Astrocyte (in vitro differentiated cells and primary cell): ENCODE measurements at regions not wholly inside any gene's neighbourhood (a gene's known extent, or its start where the extent isn't known, plus 50 kb on each side); places are given as distances from the start of the nearest gene placed in this dataset.

Experiments
- EZH2 ChIP-seq: IDR thresholded peaks from 2 replicates; pipeline ENCODE4 v1.6.1; 2012; ENCODE audit warnings: mild to moderate bottlenecking, low read length, inconsistent platforms; ENCODE audit not compliant: insufficient read depth
- TF ChIP-seq, protein P1 (sequence below): IDR thresholded peaks from 2 replicates; pipeline ENCODE4 v1.5.1; 2011; ENCODE audit warnings: low read depth, mild to moderate bottlenecking, inconsistent platforms, low read length, moderate library complexity; ENCODE audit not compliant: insufficient read depth

DNA sequence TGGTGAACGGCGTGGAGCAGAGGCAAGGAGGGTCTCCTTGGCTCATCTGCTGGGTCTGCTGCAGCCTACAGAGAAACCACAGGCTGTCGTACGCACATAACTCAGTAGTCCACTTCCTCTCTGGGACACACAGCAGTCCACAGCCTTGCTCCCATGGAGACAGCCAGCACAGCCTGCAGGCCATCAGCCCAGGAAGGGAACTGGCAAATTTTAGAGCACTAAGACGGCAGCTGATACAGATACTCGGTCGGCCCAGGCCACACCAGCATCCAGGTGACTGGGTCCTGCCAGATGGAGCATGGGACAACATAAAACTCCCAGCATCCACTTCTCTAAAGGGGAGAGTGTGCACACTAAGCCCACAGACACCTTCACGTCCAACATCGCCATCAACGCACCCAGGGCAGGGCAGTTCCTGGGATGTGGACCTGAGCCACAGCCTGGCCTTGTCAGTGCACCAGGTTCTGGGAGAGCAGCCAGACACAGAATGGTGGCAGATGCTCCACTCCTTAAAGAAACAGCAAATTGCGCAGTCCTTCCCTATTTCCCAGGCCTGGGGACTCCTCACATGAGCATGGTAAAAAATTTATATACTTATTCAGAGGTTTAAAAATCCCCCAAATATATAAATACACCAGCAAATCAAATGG is 247.1 kb upstream of the RAB4A start:
- TF ChIP-seq, protein P1, sequence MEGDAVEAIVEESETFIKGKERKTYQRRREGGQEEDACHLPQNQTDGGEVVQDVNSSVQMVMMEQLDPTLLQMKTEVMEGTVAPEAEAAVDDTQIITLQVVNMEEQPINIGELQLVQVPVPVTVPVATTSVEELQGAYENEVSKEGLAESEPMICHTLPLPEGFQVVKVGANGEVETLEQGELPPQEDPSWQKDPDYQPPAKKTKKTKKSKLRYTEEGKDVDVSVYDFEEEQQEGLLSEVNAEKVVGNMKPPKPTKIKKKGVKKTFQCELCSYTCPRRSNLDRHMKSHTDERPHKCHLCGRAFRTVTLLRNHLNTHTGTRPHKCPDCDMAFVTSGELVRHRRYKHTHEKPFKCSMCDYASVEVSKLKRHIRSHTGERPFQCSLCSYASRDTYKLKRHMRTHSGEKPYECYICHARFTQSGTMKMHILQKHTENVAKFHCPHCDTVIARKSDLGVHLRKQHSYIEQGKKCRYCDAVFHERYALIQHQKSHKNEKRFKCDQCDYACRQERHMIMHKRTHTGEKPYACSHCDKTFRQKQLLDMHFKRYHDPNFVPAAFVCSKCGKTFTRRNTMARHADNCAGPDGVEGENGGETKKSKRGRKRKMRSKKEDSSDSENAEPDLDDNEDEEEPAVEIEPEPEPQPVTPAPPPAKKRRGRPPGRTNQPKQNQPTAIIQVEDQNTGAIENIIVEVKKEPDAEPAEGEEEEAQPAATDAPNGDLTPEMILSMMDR: no peak
- TF ChIP-seq EZH2: no peak
